Mucosa of gallbladder (tissue), 1 donor: ENCODE measurements at regions not wholly inside any gene's neighbourhood (a gene's known extent, or its start where the extent isn't known, plus 50 kb on each side); places are given as distances from the start of the nearest gene placed in this dataset.
"Not testable (repeated sequence)": the region's sequence is repeated elsewhere in the genome, so short reads cannot be mapped to it uniquely, and the experiment has no call there.

Experiments
- DNase-seq: peaks from one replicate; pipeline ENCODE4 v3.0.0-alpha.2; 2020; ENCODE audit warnings: low spot score
- donor health status: DM: no; HTN: no; CAD: no.

GRCh38 chr1:83239568-83239967 is 759.4 kb downstream of the TTLL7 start:
- DNase-seq: not testable (repeated sequence)

DNA sequence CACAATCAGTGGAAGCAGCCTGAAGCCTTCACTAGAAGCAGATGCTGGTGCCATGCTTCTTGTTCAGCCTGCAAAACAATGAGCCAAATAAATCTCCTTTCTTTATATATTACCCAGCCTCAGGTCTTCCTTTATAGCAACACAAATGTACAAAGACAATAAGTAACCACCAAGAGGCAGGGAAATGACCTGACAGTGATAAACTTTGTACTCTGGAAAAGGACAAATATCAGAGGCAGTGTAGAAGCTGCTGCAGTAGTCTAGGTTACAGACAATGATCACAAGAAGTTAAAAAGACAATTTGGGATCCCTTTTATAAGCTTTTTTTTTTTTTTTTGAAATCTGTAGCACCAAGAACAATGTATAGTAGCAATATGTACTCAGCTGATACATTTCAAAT is 760.3 kb downstream of the TTLL7 start:
- DNase-seq: not testable (repeated sequence)

- DNase-seq: not testable (repeated sequence)
Observed at GRCh38 chr1:83219788-83220187, 779.1 kb downstream of the TTLL7 start.

DNA sequence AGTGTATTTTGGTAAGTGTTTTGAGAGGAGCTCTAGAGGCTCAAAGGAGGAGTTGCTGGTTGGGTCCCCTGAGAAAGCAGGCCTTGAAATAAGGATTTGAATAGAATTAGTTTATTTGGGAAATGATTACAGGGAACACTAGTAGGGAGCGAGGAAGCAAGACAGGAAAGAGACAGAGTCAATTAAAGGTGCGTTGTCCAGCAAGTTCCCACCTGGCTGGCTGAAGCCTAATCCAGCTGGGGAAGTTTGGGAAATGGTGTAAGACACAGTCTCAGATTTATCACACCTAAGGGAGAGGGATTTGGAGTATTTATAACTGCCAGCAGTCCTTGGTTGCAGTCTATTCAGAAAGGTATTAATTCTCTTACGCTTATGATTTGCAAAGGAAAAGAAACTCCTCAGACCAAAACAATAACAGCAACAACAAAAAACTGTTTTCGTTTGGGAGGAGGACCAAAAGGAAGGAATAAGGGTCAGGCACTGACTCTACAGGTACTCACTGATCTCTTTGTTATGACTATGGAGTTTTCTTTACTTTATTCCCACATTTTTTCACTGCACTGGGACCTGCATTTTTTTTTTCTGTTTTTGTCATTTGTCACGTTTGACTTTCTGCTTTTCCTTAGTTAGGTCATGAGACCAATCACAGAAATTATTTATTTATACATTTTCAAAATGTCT is 780.8 kb downstream of the TTLL7 start:
- DNase-seq: not testable (repeated sequence)

- DNase-seq: not testable (repeated sequence)
Observed at GRCh38 chr1:83214317-83214716, 784.6 kb downstream of the TTLL7 start.

DNA sequence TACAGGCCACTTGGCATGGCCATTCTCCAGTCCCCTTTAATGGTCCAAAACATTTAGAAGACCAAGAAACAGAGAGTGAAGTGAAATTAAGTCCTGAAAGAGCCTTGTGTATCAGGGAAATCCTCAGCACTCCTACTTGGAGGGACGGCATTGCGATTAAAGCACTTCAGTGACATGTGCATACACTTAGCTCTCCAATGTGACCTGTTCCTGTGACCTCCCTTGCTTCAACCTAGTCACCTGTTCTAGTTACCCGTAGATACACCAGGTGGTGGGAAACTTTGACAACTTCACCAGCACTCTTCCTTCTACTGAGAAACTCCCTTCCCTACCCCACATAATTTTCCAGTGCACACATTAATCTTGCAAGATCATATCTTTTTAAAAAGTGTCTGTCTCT is 785.3 kb downstream of the TTLL7 start:
- not testable (repeated sequence) for DNase-seq

DNA sequence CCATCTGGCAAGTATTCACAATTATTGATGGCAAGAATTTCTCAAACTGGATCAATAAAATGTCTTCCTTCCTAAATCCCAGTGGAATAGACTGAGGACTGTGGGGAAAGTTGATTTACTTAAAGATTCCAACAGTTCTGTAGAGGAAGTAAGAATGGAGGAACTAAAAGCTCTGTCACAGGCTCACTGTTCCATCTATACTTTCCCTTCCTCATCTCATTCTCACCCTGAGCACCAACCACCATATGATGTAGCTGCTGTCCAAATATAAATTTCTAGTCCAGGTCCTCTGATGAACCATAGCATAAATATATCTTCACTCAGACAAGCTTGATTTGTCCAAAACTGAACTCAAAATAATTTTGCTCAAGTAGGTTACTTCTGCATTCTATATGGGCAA is 786.9 kb downstream of the TTLL7 start:
- DNase-seq: not testable (repeated sequence)

DNA sequence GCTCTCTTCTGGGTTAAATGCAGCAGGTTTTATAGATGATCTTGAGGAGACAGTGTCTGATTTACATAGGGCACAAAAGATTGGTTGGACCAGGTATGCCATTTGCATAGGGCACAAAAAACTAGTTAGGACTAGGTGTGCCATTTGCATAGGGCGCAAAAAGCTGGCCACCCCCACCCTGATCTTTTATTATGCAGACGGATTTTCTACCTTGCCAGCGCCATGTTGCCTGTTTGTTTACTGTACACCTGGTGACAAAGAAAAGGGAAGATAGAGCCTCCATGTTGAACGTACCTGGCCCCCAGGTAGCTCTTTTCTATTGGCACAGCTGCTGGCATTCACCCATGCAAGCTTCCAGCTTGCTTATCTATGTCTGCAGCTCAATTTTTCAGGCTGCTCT is 790.4 kb downstream of the TTLL7 start:
- DNase-seq: not testable (repeated sequence)

- not testable (repeated sequence) for DNase-seq
Observed at GRCh38 chr1:83194610-83195009, 804.3 kb downstream of the TTLL7 start.

- not testable (repeated sequence) for DNase-seq
Observed at GRCh38 chr1:83182033-83182728, 816.8 kb downstream of the TTLL7 start.

DNA sequence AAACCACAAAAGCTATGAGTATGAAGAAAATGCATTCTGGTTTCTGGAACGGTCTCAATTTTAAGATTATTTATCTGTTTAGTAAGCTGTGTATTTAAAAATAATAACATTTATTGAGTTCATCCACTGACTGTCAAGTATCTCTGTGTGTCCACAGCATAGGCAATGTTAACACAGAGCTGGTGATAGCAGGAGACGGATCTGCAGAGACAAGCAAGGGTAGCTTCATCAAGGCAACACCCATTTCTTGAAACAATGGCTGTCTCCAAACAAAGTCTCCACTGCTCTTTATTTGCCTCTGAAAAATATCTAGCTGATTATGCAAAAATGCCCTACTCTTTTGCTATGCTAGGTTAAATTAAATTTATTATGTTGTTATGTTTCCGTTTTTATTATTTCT is 818.3 kb downstream of the TTLL7 start:
- not testable (repeated sequence) for DNase-seq

GRCh38 chr1:83167634-83168033 is 831.3 kb downstream of the TTLL7 start:
- DNase-seq: not testable (repeated sequence)

GRCh38 chr1:83163879-83164475 is 835.0 kb downstream of the TTLL7 start:
- DNase-seq: not testable (repeated sequence)

- DNase-seq: not testable (repeated sequence)
Observed at GRCh38 chr1:83158924-83159323, 840.0 kb downstream of the TTLL7 start.

DNA sequence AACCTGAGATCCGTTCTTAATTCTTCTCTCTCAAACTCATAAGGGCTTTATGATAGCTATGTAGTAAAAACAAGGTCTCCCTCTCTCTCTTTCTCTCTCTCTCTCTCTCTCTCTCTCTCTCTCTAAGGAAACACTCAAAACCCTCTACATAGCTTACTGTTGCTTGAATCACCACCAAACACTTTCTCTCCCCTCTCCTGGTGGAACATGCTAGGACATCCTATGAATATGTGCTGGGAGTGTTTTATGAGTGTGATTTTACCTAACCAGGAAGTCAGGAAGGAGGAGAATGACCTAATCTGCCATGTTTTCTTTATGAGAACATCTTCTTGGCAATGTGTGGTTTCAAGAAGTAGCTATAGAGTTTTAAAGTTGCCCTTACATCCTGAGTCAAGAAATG is 844.6 kb downstream of the TTLL7 start:
- DNase-seq: not testable (repeated sequence)

- DNase-seq: peak; percentile 49
Observed at GRCh38 chr1:83151167-83151898, 847.6 kb downstream of the TTLL7 start.

- not testable (repeated sequence) for DNase-seq
Observed at GRCh38 chr1:83150479-83150878, 848.5 kb downstream of the TTLL7 start.

DNA sequence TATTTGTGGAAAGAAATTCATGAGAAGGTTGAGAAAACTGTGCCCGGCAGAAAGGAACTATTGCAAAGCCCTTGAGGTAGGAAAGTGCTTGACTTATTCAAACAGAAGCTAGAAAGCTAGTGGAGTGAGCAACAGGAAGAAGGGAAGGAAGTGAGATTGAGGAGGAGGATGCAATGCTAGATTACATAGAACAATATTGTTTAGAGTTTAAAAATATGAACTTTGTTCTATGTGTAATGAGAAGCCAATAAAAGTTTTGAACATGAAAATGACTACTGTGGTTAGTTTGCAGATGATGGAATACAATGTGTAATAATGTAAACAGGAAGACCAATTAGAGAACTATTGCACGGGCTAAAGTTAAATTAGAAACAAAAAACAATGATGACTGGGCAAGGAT is 853.1 kb downstream of the TTLL7 start:
- DNase-seq: not testable (repeated sequence)

- not testable (repeated sequence) for DNase-seq
Observed at GRCh38 chr1:83142802-83143201, 856.1 kb downstream of the TTLL7 start.

GRCh38 chr1:83135524-83136157 is 863.3 kb downstream of the TTLL7 start:
- DNase-seq: not testable (repeated sequence)

DNA sequence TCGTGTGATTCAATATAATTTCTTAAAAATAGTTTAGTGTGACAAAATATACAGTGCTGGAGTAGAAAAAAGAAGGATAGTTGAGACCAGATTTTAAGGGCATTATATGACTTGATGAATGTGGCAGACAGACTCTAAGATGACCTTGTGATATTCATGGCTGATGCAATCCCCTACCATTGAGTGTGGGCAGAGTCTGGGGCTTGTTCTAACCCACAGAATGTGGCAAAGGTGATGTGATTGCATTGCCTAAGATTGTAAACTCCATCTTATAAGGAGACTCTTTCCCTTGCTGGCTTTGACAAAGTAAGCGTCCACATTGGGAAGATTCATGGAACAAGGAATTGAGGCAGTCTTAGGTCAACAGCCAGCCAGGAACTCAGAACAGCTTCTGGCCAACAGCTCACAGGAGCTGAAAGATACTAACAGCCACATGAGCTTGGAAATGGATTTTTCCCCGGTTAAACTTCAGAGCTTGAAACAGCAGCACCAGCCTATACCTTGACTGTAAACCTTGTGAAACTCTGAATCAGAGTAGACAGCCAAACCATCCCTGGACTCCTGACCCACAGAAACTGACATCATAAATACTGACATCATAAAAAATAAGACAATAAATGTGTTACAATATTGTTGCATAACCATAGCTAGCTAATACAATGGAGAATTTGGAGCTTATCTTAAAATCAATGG is 864.5 kb downstream of the TTLL7 start:
- DNase-seq: peak; percentile 10
